SIG-M5 (cell line): ENCODE measurements at regions not wholly inside any gene's neighbourhood (a gene's known extent, or its start where the extent isn't known, plus 50 kb on each side); places are given as distances from the start of the nearest gene placed in this dataset.
"Not testable (repeated sequence)": the region's sequence is repeated elsewhere in the genome, so short reads cannot be mapped to it uniquely, and the experiment has no call there.

Experiments used
- DNase-seq: peaks from one replicate; lab custom pipeline; 2025; lab: John Stamatoyannopoulos, UW

GRCh38 chr11:46181843-46182424 lies 60.7 kb upstream of the PHF21A start:
- no peak for DNase-seq

GRCh38 chr11:46181387-46181786 lies 60.1 kb upstream of the PHF21A start:
- no peak for DNase-seq

- no peak for DNase-seq
Measured at GRCh38 chr11:46180736-46181135, 59.5 kb upstream of the PHF21A start.

- DNase-seq, result no peak
Measured at GRCh38 chr11:46178513-46178912, 57.3 kb upstream of the PHF21A start.

GRCh38 chr11:46176421-46176820 lies 55.2 kb upstream of the PHF21A start:
- no peak for DNase-seq

GRCh38 chr11:46175401-46176002 lies 54.2 kb upstream of the PHF21A start:
- DNase-seq, result no peak

- DNase-seq, result not testable (repeated sequence)
Measured at GRCh38 chr11:46171693-46172092, 50.4 kb upstream of the PHF21A start.
